Motor neuron (in vitro differentiated cells): ENCODE measurements at regions not wholly inside any gene's neighbourhood (a gene's known extent, or its start where the extent isn't known, plus 50 kb on each side); places are given as distances from the start of the nearest gene placed in this dataset.

ENCODE experiments used
- ATAC-seq, 8 experiments: fragments of 200-7000 bp; cut with Tn5 transposase; replicated peaks in 6 of 8; 2 replicates each; pipeline ENCODE4 v1.8.0; 2021; ENCODE audit warnings: mild to moderate bottlenecking in 8 of 8, moderate library complexity in 8 of 8
- H3K27ac ChIP-seq, 2 donors: fragments of 250-450 bp; sonication (Bioruptor Pico); 2 replicates each; pipeline ENCODE4 v1.9.0; 2021; ENCODE audit warnings: antibody characterized with exemption in 2 of 2, mild to moderate bottlenecking in 2 of 2, moderate library complexity in 1 of 2
- H3K4me1 ChIP-seq, 2 donors: fragments of 250-450 bp; sonication (Bioruptor Pico); replicated peaks in 1 of 2; 2 replicates each; pipeline ENCODE4 v1.6.1; 2021; ENCODE audit warnings: antibody characterized with exemption in 2 of 2, mild to moderate bottlenecking in 2 of 2, moderate library complexity in 1 of 2
- H3K4me3 ChIP-seq, 5 donors: fragments of 250-450 bp; sonication (Bioruptor Pico); 2 replicates each; pipeline ENCODE4 v1.9.0; 2021; ENCODE audit warnings: antibody characterized with exemption in 5 of 5, mild to moderate bottlenecking in 5 of 5, moderate library complexity in 4 of 5
- WGBS, 10 experiments: fragments of 450-650 bp; shearing (Covaris generic); methylation state at CpG; one replicate each; pipeline ENCODE4 v1.0.0; 2022; 5-methylcytosine and 5-hydroxymethylcytosine counted together
- in situ Hi-C, 9 experiments: fragments of 400-800 bp; cut with MboI; loops; one replicate each; pipeline ENCODE4 v1.15.0; 2021; ENCODE audit warnings: low sequenced_read_pairs in 9 of 9, low pct_unique_long_range_greater_than_20kb in 2 of 9; ENCODE audit not compliant: unreplicated experiment in 9 of 9

GRCh38 chr5:58911270-58911669, 328.4 kb downstream of the RAB3C start:
- no peak overlapping the region for H3K4me3 ChIP-seq
- ATAC-seq, result no peak
- no peak overlapping the region for H3K27ac ChIP-seq
- peaks cover 0 to 4% of the 10 kb centered on the region in 2 donors for H3K4me1 ChIP-seq
- WGBS, 10 experiments, result 42 to 100% (median 87%) methylated on average over 1 to 7 of the region's 7 CpGs; no CpG with 5 or more reads in 1 of the 10 experiments
- in situ Hi-C loops, result loop anchor here in 1 of 9 experiments (25.0 kb wide), 1 partner anchor 101 kb away; no protein-coding TSS in a partner anchor

GRCh38 chr5:58912116-58912515, 329.2 kb downstream of the RAB3C start:
- WGBS, 10 experiments, result 40 to 100% (median 69%) methylated on average over 1 of the region's 1 CpG; no CpG with 5 or more reads in 6 of the 10 experiments
- no peak for ATAC-seq

DNA sequence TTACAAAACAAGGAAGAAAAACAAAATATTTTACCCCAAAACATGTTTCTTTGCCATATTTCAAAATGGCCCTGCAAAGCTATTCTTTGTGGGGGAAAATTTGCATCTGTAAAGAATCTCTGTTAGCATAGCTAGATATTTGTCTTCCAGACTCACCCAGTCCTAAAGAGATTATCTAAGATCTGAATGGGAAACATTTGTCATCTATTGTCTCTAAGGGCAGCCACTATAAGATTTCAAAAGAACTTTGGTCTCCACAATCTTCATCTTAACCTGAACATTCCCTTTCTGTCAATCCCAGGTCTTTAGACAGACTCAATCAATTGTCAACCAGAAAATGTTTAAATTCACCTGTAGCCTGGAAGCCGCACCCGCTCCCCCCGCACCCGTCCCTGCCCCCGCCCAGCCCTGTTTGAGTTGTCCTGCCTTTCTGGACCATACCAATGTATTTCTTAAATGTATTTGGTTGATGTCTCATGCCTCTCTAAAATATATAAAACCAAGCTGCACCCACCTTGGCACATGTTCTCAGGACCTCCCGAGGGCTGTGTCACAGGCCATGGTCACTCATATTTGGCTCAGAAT, 330.6 kb downstream of the RAB3C start:
- no peak for ATAC-seq
- Histone ChIP-seq H3K4me3 (no peak overlapping the region), H3K4me1 (peaks cover 0 to 4% of the 10 kb centered on the region in 2 donors), H3K27ac (no peak overlapping the region)
- WGBS, 10 experiments, result 0 to 70% (median 50%) methylated on average over 1 to 2 of the region's 6 CpGs; no CpG with 5 or more reads in 6 of the 10 experiments
- in situ Hi-C loops, result loop anchor here in 1 of 9 experiments (25.0 kb wide), 1 partner anchor 99 kb away; no protein-coding TSS in a partner anchor

More at GRCh38 chr5:58912116-58912515, 329.2 kb downstream of the RAB3C start:
- Histone ChIP-seq H3K4me1 (peaks cover 0 to 4% of the 10 kb centered on the region in 2 donors), H3K27ac (no peak overlapping the region), H3K4me3 (no peak overlapping the region)
- in situ Hi-C loops, result loop anchor here in 1 of 9 experiments (25.0 kb wide), 1 partner anchor 100 kb away; no protein-coding TSS in a partner anchor

DNA sequence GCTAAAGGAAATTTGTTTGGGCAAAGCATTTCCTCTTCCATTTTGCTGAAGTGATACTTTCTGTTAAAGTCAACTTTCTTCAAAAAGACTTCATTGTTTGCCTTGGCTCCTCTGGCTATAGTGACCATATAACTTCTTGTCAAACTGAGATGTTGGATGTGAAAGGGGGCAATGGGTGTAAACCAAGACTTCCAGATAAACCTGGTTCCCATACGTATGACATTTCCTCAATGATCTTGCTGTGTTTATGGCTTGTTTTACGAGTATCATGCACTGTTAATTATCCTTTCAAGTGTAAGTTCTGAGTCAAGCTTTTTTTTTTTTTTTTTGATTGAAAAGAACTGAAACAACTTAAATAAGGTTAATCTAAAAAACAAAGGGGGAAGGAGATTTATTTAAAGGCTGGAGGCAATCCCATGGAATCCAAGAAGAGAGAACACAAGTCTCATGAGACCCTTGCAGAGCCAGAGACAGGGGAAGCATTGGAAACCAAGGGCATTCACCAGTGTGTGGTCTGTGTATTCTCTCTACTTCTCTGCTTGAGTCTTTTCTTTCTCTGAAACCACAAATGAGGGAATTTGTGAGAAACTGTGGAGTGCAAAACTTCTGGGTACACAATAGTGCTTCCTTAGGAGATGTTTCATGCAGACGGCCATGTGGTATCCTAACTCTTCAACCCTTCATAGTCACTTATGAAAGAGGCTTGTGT, 335.3 kb downstream of the RAB3C start:
- WGBS, 10 experiments, result 18 to 80% (median 68%) methylated on average over 1 to 3 of the region's 3 CpGs
- H3K4me1 ChIP-seq, result peaks cover 9 to 18% of the 10 kb centered on the region in 2 donors
- H3K4me3 ChIP-seq, result no peak overlapping the region
- ATAC-seq, result no peak
- H3K27ac ChIP-seq, result no peak overlapping the region
- in situ Hi-C loops, result loop anchor here in 1 of 9 experiments (25.0 kb wide), 1 partner anchor 94 kb away; no protein-coding TSS in a partner anchor
